GM13977 (cell line): ENCODE measurements at regions not wholly inside any gene's neighbourhood (a gene's known extent, or its start where the extent isn't known, plus 50 kb on each side); places are given as distances from the start of the nearest gene placed in this dataset.

Experiments used
- DNase-seq: peaks from one replicate; pipeline ENCODE4 v3.0.0; 2012; ENCODE audit warnings: low spot score
- CTCF ChIP-seq: IDR thresholded peaks from 2 replicates; pipeline ENCODE4 v1.5.1; 2012; ENCODE audit warnings: mild to moderate bottlenecking, control low read depth; ENCODE audit not compliant: insufficient read depth; ENCODE audit errors: extremely low read depth, missing control alignments
- in situ Hi-C: fragments of 300-500 bp; cut with MboI; formaldehyde crosslinking; loops from one replicate; pipeline ENCODE4 v1.12.0; 2022; ENCODE audit warnings: low sequenced_read_pairs, low pct_unique_long_range_greater_than_20kb, mixed read lengths, inconsistent platforms; ENCODE audit not compliant: unreplicated experiment

DNA sequence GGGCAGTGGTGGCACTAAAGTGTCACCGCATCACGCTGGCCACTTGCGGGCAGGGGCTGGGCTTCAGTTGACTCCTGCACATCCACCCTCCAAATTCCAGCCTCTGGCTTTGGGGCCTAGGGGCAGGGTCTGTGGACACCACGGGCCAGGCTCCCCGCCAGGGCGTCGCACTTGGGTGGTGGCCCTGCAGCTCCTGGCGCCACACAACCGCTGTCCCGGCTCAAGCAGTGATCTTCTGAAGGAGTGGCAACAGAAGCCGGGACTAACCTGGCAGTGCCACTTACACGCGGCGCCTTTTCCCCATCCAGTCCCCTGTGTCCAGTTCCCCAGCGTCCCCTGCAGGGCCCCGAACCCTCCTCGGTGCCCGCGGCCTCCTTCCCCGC lies 134.3 kb upstream of the ZNF92 start:
- DNase-seq = no peak
- TF ChIP-seq CTCF = no peak
- in situ Hi-C loops = no loop called here

- in situ Hi-C loops = no loop called here
- no peak for DNase-seq
- TF ChIP-seq CTCF = no peak
Observed at GRCh38 chr7:65238785-65239184, 134.9 kb upstream of the ZNF92 start.

GRCh38 chr7:65235586-65235985 lies 138.1 kb upstream of the ZNF92 start:
- in situ Hi-C loops = no loop called here
- no peak for TF ChIP-seq CTCF
- DNase-seq = no peak

GRCh38 chr7:65233409-65234034 lies 140.1 kb upstream of the ZNF92 start:
- in situ Hi-C loops = no loop called here
- TF ChIP-seq CTCF = no peak
- no peak for DNase-seq

DNA sequence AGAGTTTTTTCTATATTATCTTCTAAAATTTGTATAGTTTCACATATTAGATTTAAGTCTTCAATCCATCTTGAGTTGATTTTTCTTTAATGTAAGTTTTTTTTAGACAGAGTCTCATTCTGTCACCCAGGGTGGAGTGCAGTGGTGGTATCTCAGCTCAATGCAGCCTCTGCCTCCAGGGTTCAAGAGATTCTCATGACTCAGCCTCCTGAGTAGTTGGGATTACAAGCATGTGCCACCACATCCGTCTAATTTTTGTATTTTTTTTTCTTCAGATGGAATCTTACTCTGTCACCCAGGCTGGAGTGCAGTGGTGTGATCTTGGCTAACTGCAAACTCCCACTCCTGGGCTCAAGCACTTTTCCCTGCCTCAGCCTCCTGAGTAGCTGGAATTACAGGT lies 143.4 kb upstream of the ZNF92 start:
- no peak for DNase-seq
- TF ChIP-seq CTCF = no peak
- in situ Hi-C loops = no loop called here

- in situ Hi-C loops = no loop called here
- no peak for DNase-seq
- TF ChIP-seq CTCF = no peak
Observed at GRCh38 chr7:65225422-65226006, 148.1 kb upstream of the ZNF92 start.

DNA sequence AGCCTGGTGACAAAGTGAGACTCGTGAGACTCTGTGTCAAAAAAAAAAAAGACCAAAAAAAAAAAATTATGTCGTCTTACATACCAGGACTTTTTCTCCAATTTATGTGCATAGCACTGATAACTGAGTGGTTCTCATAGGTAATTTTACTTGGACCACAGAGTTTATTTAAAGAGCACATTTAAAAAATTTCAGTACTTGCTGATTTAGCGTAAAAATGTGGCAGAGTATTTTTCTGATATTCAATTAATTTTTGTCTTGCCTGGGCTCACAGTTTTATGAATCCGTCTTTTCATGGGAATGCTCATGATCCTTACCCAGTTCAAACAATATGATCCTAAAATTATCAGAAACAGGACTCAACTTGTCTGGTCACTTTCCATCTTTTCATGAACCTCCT lies 151.0 kb upstream of the ZNF92 start:
- in situ Hi-C loops = no loop called here

More for the DNA sequence above, 151.0 kb upstream of the ZNF92 start:
- no peak for DNase-seq
- no peak for TF ChIP-seq CTCF
